ENCODE measurements at regions not wholly inside any gene's neighbourhood (a gene's known extent, or its start where the extent isn't known, plus 50 kb on each side); places are given as distances from the start of the nearest gene placed in this dataset.

DNA sequence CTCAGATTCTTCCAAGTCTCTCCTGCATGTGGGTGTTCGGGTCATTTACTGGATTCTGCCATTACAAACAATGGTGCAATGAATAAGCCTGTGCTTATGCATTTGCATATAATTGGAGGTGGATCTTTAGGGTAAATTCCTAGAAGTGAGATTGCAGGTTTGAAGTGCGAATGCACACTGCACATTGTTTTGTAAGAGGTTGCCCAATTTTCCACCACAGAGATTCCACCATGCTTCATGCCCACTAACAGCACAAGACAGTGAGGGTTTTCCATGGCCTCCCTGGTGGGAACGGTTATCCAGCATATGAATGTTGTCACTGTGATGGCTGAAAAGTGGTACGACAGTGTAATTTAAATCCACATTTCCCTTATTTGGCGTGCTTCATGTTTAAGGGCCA, 178.8 kb upstream of the PMEPA1 start:
- TF ChIP-seq, protein P1, sequence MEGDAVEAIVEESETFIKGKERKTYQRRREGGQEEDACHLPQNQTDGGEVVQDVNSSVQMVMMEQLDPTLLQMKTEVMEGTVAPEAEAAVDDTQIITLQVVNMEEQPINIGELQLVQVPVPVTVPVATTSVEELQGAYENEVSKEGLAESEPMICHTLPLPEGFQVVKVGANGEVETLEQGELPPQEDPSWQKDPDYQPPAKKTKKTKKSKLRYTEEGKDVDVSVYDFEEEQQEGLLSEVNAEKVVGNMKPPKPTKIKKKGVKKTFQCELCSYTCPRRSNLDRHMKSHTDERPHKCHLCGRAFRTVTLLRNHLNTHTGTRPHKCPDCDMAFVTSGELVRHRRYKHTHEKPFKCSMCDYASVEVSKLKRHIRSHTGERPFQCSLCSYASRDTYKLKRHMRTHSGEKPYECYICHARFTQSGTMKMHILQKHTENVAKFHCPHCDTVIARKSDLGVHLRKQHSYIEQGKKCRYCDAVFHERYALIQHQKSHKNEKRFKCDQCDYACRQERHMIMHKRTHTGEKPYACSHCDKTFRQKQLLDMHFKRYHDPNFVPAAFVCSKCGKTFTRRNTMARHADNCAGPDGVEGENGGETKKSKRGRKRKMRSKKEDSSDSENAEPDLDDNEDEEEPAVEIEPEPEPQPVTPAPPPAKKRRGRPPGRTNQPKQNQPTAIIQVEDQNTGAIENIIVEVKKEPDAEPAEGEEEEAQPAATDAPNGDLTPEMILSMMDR (IDR thresholded peaks at IDR 0.05): no peak
- TF ChIP-seq FOXS1 (CRISPR knock-in tag; IDR thresholded peaks at IDR 0.05): no peak
- no peak for TF ChIP-seq JUNB (IDR thresholded peaks at IDR 0.05)
- no peak for TF ChIP-seq CBX8 (IDR thresholded peaks at IDR 0.05)
- TF ChIP-seq MYC (IDR thresholded peaks at IDR 0.05; ENCODE audit: borderline replicate concordance, low read length): no peak
- TF ChIP-seq, protein P2, sequence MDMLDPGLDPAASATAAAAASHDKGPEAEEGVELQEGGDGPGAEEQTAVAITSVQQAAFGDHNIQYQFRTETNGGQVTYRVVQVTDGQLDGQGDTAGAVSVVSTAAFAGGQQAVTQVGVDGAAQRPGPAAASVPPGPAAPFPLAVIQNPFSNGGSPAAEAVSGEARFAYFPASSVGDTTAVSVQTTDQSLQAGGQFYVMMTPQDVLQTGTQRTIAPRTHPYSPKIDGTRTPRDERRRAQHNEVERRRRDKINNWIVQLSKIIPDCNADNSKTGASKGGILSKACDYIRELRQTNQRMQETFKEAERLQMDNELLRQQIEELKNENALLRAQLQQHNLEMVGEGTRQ (IDR thresholded peaks at IDR 0.05): no peak
- TF ChIP-seq JUN (IDR thresholded peaks at IDR 0.05): no peak
- TF ChIP-seq NPAS2 (CRISPR knock-in tag; IDR thresholded peaks at IDR 0.05; ENCODE audit: borderline replicate concordance): no peak
- no peak for TF ChIP-seq RCOR1 (IDR thresholded peaks at IDR 0.05; ENCODE audit: low read depth, low read length)
- TF ChIP-seq MAX (IDR thresholded peaks at IDR 0.05): no peak

Measured in A549 (cell line).